ENCODE measurements at regions not wholly inside any gene's neighbourhood (a gene's known extent, or its start where the extent isn't known, plus 50 kb on each side); places are given as distances from the start of the nearest gene placed in this dataset.

DNA sequence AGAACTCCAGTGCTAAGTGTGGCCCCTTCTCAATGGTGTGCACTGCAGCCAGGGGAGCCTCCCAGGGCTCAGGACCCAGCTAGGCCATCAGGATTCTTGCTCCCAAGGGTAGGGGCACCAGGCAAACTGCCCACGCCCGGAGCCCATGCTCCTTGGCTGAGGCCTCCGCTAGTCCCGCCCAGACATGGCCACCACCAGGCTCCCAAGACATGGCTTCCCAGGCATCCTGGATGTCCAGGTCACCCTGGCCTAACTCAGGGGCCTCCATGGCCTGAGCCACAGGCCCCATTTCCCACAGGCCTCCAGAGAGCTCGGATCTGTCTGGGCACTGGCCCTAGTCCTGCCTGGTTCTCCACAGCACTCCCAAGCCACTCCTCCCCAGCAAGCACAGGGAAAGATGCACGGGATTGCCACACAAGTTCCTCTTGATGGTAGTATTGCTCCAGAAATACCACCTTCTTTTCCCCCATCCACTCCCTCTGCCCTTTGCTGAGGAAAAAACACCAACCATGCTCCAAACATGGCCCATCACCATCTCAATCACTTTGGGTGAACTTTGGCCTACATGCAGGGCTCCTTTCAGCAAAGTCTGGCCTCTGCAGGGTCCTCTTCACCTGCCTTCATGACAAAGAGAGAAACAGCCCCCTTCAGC lies 274.7 kb upstream of the AGTR2 start:
- TF ChIP-seq, protein P1, sequence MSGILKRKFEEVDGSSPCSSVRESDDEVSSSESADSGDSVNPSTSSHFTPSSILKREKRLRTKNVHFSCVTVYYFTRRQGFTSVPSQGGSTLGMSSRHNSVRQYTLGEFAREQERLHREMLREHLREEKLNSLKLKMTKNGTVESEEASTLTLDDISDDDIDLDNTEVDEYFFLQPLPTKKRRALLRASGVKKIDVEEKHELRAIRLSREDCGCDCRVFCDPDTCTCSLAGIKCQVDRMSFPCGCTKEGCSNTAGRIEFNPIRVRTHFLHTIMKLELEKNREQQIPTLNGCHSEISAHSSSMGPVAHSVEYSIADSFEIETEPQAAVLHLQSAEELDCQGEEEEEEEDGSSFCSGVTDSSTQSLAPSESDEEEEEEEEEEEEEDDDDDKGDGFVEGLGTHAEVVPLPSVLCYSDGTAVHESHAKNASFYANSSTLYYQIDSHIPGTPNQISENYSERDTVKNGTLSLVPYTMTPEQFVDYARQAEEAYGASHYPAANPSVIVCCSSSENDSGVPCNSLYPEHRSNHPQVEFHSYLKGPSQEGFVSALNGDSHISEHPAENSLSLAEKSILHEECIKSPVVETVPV (CRISPR knock-in tag; IDR thresholded peaks at IDR 0.05): no peak
- no peak for TF ChIP-seq CSDC2 (CRISPR knock-in tag; IDR thresholded peaks at IDR 0.05)
- TF ChIP-seq ZNF565 (CRISPR knock-in tag; conservative IDR thresholded peaks at IDR 0.05; ENCODE audit: low read depth): no peak
- TF ChIP-seq, protein P2, sequence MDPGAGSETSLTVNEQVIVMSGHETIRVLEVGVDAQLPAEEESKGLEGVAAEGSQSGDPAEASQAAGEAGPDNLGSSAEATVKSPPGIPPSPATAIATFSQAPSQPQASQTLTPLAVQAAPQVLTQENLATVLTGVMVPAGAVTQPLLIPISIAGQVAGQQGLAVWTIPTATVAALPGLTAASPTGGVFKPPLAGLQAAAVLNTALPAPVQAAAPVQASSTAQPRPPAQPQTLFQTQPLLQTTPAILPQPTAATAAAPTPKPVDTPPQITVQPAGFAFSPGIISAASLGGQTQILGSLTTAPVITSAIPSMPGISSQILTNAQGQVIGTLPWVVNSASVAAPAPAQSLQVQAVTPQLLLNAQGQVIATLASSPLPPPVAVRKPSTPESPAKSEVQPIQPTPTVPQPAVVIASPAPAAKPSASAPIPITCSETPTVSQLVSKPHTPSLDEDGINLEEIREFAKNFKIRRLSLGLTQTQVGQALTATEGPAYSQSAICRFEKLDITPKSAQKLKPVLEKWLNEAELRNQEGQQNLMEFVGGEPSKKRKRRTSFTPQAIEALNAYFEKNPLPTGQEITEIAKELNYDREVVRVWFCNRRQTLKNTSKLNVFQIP (CRISPR knock-in tag; IDR thresholded peaks at IDR 0.05; ENCODE audit: borderline replicate concordance, low read depth): no peak
- TF ChIP-seq GLIS3 (CRISPR knock-in tag; IDR thresholded peaks at IDR 0.05): no peak
- TF ChIP-seq ESRRG (CRISPR knock-in tag; IDR thresholded peaks at IDR 0.05): no peak
- TF ChIP-seq ZFP30 (CRISPR knock-in tag; IDR thresholded peaks at IDR 0.05): no peak
- TF ChIP-seq, protein P3, sequence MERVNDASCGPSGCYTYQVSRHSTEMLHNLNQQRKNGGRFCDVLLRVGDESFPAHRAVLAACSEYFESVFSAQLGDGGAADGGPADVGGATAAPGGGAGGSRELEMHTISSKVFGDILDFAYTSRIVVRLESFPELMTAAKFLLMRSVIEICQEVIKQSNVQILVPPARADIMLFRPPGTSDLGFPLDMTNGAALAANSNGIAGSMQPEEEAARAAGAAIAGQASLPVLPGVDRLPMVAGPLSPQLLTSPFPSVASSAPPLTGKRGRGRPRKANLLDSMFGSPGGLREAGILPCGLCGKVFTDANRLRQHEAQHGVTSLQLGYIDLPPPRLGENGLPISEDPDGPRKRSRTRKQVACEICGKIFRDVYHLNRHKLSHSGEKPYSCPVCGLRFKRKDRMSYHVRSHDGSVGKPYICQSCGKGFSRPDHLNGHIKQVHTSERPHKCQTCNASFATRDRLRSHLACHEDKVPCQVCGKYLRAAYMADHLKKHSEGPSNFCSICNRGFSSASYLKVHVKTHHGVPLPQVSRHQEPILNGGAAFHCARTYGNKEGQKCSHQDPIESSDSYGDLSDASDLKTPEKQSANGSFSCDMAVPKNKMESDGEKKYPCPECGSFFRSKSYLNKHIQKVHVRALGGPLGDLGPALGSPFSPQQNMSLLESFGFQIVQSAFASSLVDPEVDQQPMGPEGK (CRISPR knock-in tag; IDR thresholded peaks at IDR 0.05; ENCODE audit: borderline replicate concordance): no peak
- TF ChIP-seq BACH2 (CRISPR knock-in tag; IDR thresholded peaks at IDR 0.05; ENCODE audit: borderline replicate concordance): no peak
- TF ChIP-seq, protein P4, sequence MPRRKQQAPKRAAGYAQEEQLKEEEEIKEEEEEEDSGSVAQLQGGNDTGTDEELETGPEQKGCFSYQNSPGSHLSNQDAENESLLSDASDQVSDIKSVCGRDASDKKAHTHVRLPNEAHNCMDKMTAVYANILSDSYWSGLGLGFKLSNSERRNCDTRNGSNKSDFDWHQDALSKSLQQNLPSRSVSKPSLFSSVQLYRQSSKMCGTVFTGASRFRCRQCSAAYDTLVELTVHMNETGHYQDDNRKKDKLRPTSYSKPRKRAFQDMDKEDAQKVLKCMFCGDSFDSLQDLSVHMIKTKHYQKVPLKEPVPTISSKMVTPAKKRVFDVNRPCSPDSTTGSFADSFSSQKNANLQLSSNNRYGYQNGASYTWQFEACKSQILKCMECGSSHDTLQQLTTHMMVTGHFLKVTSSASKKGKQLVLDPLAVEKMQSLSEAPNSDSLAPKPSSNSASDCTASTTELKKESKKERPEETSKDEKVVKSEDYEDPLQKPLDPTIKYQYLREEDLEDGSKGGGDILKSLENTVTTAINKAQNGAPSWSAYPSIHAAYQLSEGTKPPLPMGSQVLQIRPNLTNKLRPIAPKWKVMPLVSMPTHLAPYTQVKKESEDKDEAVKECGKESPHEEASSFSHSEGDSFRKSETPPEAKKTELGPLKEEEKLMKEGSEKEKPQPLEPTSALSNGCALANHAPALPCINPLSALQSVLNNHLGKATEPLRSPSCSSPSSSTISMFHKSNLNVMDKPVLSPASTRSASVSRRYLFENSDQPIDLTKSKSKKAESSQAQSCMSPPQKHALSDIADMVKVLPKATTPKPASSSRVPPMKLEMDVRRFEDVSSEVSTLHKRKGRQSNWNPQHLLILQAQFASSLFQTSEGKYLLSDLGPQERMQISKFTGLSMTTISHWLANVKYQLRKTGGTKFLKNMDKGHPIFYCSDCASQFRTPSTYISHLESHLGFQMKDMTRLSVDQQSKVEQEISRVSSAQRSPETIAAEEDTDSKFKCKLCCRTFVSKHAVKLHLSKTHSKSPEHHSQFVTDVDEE (CRISPR knock-in tag; IDR thresholded peaks at IDR 0.05): no peak
- ATAC-seq: no peak

DNA sequence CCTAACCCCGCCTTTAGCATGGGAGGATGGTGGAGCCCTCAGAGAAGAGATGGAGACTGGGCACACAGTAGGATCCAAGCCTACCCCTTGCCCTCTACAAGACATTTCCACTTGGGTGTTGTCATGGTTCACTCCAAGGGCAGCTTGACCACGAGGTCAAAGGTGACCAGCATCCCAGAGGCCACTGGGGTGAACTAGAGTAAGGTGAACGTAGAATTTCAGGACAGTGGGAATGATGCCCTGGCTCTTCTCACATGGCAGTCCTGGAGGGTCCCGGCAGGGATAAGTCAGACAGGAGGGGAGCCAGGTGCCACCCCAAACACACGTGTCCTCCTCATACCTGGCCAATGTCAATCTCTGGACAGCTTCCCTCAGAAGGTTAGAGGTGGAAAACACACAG lies 274.2 kb upstream of the AGTR2 start:
- no peak for ATAC-seq
- TF ChIP-seq PPARA (CRISPR knock-in tag; IDR thresholded peaks at IDR 0.05; ENCODE audit: borderline replicate concordance) (no peak), ISL1 (CRISPR knock-in tag; IDR thresholded peaks at IDR 0.05) (no peak), ZC3H10 (CRISPR knock-in tag; IDR thresholded peaks at IDR 0.05) (no peak), TOX (CRISPR knock-in tag; IDR thresholded peaks at IDR 0.05; ENCODE audit: borderline replicate concordance) (no peak), TCF4 (CRISPR knock-in tag; IDR thresholded peaks at IDR 0.05; ENCODE audit: borderline replicate concordance) (no peak), ESRRG (CRISPR knock-in tag; IDR thresholded peaks at IDR 0.05) (no peak), OSR1 (CRISPR knock-in tag; IDR thresholded peaks at IDR 0.05) (no peak), SNAI2 (CRISPR knock-in tag; IDR thresholded peaks at IDR 0.05) (no peak), ZNF565 (CRISPR knock-in tag; conservative IDR thresholded peaks at IDR 0.05; ENCODE audit: low read depth) (no peak), ZFP30 (CRISPR knock-in tag; IDR thresholded peaks at IDR 0.05) (no peak), ZNF8 (CRISPR knock-in tag; IDR thresholded peaks at IDR 0.05) (no peak), BACH2 (CRISPR knock-in tag; IDR thresholded peaks at IDR 0.05; ENCODE audit: borderline replicate concordance) (no peak), ZFP3 (CRISPR knock-in tag; IDR thresholded peaks at IDR 0.05) (no peak), GLIS3 (CRISPR knock-in tag; IDR thresholded peaks at IDR 0.05) (no peak)
- TF ChIP-seq, protein P4 (CRISPR knock-in tag; IDR thresholded peaks at IDR 0.05): no peak
- TF ChIP-seq, protein P5, sequence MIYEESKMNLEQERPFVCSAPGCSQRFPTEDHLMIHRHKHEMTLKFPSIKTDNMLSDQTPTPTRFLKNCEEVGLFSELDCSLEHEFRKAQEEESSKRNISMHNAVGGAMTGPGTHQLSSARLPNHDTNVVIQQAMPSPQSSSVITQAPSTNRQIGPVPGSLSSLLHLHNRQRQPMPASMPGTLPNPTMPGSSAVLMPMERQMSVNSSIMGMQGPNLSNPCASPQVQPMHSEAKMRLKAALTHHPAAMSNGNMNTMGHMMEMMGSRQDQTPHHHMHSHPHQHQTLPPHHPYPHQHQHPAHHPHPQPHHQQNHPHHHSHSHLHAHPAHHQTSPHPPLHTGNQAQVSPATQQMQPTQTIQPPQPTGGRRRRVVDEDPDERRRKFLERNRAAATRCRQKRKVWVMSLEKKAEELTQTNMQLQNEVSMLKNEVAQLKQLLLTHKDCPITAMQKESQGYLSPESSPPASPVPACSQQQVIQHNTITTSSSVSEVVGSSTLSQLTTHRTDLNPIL (CRISPR knock-in tag; IDR thresholded peaks at IDR 0.05; ENCODE audit: low read depth): no peak
- TF ChIP-seq, protein P3 (CRISPR knock-in tag; IDR thresholded peaks at IDR 0.05; ENCODE audit: borderline replicate concordance): no peak
- TF ChIP-seq, protein P2 (CRISPR knock-in tag; IDR thresholded peaks at IDR 0.05; ENCODE audit: borderline replicate concordance, low read depth): no peak
